Activated CD4-positive, alpha-beta T cell treated with anti-CD3 and anti-CD28 coated beads for 36 hours (primary cell): ENCODE measurements at regions not wholly inside any gene's neighbourhood (a gene's known extent, or its start where the extent isn't known, plus 50 kb on each side); places are given as distances from the start of the nearest gene placed in this dataset.

Experiments used
- ATAC-seq: fragments of 200-7000 bp; cut with Tn5 transposase; one replicate; pipeline ENCODE4 v1.10.0; 2021; ENCODE audit warnings: mild to moderate bottlenecking, moderate library complexity
- CTCF ChIA-PET: fragments of 350-600 bp; sonication (Branson Sonifier 250); formaldehyde crosslinking; loops from one replicate; lab custom pipeline; 2021; ENCODE audit warnings: antibody characterized with exemption; lab: Charles Lee
- POLR2A ChIA-PET: fragments of 350-600 bp; sonication (Branson Sonifier 250); formaldehyde crosslinking; loops from one replicate; lab custom pipeline; 2021; ENCODE audit warnings: antibody characterized with exemption, inconsistent platforms; lab: Charles Lee
- DNase-seq: peaks from one replicate; pipeline ENCODE4 v3.0.0-alpha.2; 2020
- H3K27ac Mint-ChIP-seq: one replicate; pipeline ENCODE4 v1.8.0; 2021; ENCODE audit warnings: mixed read lengths
- H3K27me3 Mint-ChIP-seq: one replicate; pipeline ENCODE4 v1.8.0; 2021; ENCODE audit warnings: mixed read lengths
- H3K36me3 Mint-ChIP-seq: one replicate; pipeline ENCODE4 v1.8.0; 2021; ENCODE audit warnings: low read depth, mixed read lengths
- H3K4me1 Mint-ChIP-seq: one replicate; pipeline ENCODE4 v1.8.0; 2021; ENCODE audit warnings: mixed read lengths
- H3K4me3 Mint-ChIP-seq: one replicate; pipeline ENCODE4 v1.8.0; 2021; ENCODE audit warnings: mild to moderate bottlenecking, moderate library complexity, mixed read lengths
- H3K9me3 Mint-ChIP-seq: one replicate; pipeline ENCODE4 v1.8.0; 2021; ENCODE audit warnings: low read depth, mixed read lengths
- intact Hi-C, 2 experiments: fragments of 100-400 bp; cut with DNase I in 1 of 2; cut with micrococcal nuclease in 1 of 2; formaldehyde crosslinking; loops; one replicate each; pipeline versions ENCODE4 v1.14.2 to v1.15.1; 2022 to 2024; cut with DNase I, micrococcal nuclease

GRCh38 chr11:23947883-23948282 is 549.0 kb upstream of the LUZP2 start:
- ATAC-seq, result no peak
- H3K36me3 Mint-ChIP-seq, result no peaks in the 10 kb centered on the region
- H3K4me3 Mint-ChIP-seq, result no peak overlapping the region
- POLR2A ChIA-PET, result no interaction called here
- no peaks in the 10 kb centered on the region for H3K27me3 Mint-ChIP-seq
- no peak overlapping the region for H3K27ac Mint-ChIP-seq
- CTCF ChIA-PET, result no interaction called here
- peaks cover 4% of the 10 kb centered on the region for H3K9me3 Mint-ChIP-seq
- no peak for DNase-seq
- no peaks in the 10 kb centered on the region for H3K4me1 Mint-ChIP-seq
- intact Hi-C loops, result no loop called here

DNA sequence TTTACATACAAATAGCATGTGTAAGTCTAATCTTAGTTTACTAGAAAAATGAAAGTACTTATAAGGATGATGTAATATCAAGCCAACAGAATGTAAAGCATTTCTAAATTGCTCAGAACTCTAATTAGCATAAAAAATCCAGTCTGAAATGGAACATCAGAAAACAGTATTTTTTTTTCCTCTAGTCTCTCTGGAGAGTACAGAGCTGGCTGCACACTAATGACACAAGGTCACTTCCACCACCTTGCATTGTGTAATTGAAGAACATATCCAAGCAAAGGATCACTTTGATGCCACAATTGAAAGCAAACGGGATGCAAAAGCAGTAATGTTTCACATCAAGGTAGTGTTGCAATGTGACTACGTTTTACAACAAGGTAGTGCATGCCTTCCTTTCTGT is 548.0 kb upstream of the LUZP2 start:
- ChIA-PET CTCF (no interaction called here), POLR2A (no interaction called here)
- Mint-ChIP-seq H3K27ac (no peak overlapping the region), H3K36me3 (no peaks in the 10 kb centered on the region), H3K4me1 (no peaks in the 10 kb centered on the region), H3K27me3 (no peaks in the 10 kb centered on the region), H3K4me3 (no peak overlapping the region), H3K9me3 (peaks cover 6% of the 10 kb centered on the region)
- no peak for DNase-seq
- no peak for ATAC-seq
- intact Hi-C loops, result no loop called here

GRCh38 chr11:23953951-23954710 is 542.7 kb upstream of the LUZP2 start:
- POLR2A ChIA-PET, result no interaction called here
- CTCF ChIA-PET, result interaction anchor here (1.6 kb wide), 1 partner anchor 14 kb away, joined by 4 read pairs; no protein-coding TSS in a partner anchor
- Mint-ChIP-seq H3K9me3 (peaks cover 10% of the 10 kb centered on the region), H3K4me3 (no peak overlapping the region), H3K4me1 (no peaks in the 10 kb centered on the region), H3K27ac (no peak overlapping the region), H3K27me3 (no peaks in the 10 kb centered on the region), H3K36me3 (no peaks in the 10 kb centered on the region)
- no peak for ATAC-seq
- intact Hi-C loops, result no loop called here
- no peak for DNase-seq

DNA sequence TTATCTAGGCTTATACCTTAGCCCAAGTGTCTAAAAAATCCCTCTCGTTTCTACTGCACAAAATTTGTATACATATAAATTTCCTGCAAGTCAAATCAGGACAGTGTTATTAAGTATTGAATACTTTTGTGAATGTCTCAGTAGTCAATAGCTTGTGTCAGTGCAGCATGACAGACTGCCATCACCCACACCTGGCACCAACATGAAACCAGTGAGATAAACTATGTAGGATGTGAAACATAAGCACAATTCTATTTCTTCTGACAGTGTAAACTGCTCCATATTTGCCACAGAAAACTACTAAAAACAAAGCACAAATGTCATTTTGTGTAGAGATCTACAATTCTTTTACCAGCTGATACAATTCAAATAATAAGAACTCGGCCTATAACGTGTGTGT is 542.1 kb upstream of the LUZP2 start:
- Mint-ChIP-seq H3K36me3 (no peaks in the 10 kb centered on the region), H3K4me1 (no peaks in the 10 kb centered on the region), H3K27ac (no peak overlapping the region), H3K27me3 (no peaks in the 10 kb centered on the region), H3K4me3 (no peak overlapping the region), H3K9me3 (peaks cover 10% of the 10 kb centered on the region)
- ChIA-PET CTCF (interaction anchor here (1.6 kb wide), 1 partner anchor 13 kb away, joined by 4 read pairs; no protein-coding TSS in a partner anchor), POLR2A (no interaction called here)
- DNase-seq (no peak), ATAC-seq (no peak)
- intact Hi-C loops, result no loop called here

GRCh38 chr11:23956586-23956985 is 540.3 kb upstream of the LUZP2 start:
- Mint-ChIP-seq H3K4me1 (no peaks in the 10 kb centered on the region), H3K4me3 (no peak overlapping the region), H3K27me3 (no peaks in the 10 kb centered on the region), H3K9me3 (peaks cover 10% of the 10 kb centered on the region), H3K27ac (no peak overlapping the region), H3K36me3 (no peaks in the 10 kb centered on the region)
- ATAC-seq, result no peak
- intact Hi-C loops, result no loop called here
- CTCF ChIA-PET, result no interaction called here
- POLR2A ChIA-PET, result no interaction called here
- DNase-seq, result no peak

DNA sequence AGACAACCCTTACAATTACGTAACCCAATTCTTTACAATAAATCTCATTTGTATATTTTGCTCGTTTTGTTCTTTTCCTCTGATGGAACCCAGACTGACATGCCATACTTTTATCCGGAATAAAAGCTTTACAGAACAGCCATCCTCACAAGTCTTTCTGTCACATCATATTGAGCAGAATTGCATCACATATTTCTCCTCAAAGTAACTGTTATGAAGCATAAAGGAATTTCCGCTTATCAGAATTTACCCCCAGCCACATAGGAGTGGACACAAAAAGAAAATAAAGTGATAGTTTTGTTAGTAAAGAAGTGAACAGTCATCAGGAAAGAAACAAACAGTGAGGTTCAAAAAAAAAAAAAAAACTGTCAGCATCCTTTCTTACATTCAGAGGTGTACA is 539.5 kb upstream of the LUZP2 start:
- Mint-ChIP-seq H3K9me3 (peaks cover 7% of the 10 kb centered on the region), H3K36me3 (no peaks in the 10 kb centered on the region), H3K27ac (no peak overlapping the region), H3K4me3 (no peak overlapping the region), H3K4me1 (no peaks in the 10 kb centered on the region), H3K27me3 (no peaks in the 10 kb centered on the region)
- POLR2A ChIA-PET, result no interaction called here
- CTCF ChIA-PET, result no interaction called here
- DNase-seq (no peak), ATAC-seq (no peak)
- intact Hi-C loops, result no loop called here

GRCh38 chr11:23959462-23959861 is 537.4 kb upstream of the LUZP2 start:
- Mint-ChIP-seq H3K4me3 (no peak overlapping the region), H3K4me1 (no peaks in the 10 kb centered on the region), H3K27me3 (no peaks in the 10 kb centered on the region), H3K27ac (no peak overlapping the region), H3K36me3 (no peaks in the 10 kb centered on the region), H3K9me3 (peaks cover 11% of the 10 kb centered on the region)
- ATAC-seq (no peak), DNase-seq (no peak)
- POLR2A ChIA-PET, result no interaction called here
- CTCF ChIA-PET, result no interaction called here
- intact Hi-C loops, result no loop called here

DNA sequence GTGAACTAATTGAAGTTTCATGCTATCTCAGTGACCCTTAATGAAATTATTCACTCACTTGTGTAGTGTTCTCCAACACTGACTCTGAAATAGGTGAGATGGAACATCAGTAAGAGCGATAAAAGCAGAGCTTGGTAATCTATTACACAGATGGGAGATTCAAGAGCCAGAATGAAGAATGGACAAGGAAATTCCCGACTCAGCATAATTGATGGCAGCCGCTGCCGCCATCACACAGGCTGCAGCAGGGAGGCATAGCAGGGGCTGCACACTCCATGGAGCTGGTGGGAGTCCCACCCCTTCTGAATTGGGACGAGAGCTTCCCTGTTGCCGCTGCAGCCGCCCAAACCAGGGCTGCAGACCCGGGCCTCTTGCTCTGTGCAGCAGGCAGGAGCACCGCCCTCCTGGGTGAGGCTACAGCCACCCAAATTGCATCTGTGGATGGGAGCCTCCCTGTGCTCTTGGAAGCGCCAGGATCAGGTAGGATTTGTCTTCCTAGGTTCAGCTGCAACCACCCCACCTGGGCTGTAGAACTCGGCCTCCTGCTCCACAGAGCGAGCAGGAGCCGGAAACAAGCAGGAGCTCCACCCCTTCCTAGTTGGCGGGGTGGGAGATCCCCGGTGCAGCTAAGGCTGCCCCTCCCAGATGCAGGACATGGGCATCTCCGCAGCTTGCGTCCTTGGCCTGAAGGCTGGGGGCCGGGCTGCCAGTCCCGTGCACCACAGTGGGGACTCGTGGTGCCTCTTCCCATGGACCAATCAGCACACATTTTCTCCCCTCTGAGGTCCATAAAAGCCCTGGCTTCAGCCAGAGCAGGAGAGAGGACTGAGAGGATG is 535.1 kb upstream of the LUZP2 start:
- CTCF ChIA-PET, result no interaction called here
- H3K27me3 Mint-ChIP-seq, result no peaks in the 10 kb centered on the region
- no peak overlapping the region for H3K4me3 Mint-ChIP-seq
- POLR2A ChIA-PET, result no interaction called here
- H3K9me3 Mint-ChIP-seq, result peaks cover 11% of the 10 kb centered on the region
- H3K36me3 Mint-ChIP-seq, result no peaks in the 10 kb centered on the region
- no peak overlapping the region for H3K27ac Mint-ChIP-seq
- ATAC-seq (no peak), DNase-seq (no peak)
- intact Hi-C loops, result no loop called here
- no peaks in the 10 kb centered on the region for H3K4me1 Mint-ChIP-seq

DNA sequence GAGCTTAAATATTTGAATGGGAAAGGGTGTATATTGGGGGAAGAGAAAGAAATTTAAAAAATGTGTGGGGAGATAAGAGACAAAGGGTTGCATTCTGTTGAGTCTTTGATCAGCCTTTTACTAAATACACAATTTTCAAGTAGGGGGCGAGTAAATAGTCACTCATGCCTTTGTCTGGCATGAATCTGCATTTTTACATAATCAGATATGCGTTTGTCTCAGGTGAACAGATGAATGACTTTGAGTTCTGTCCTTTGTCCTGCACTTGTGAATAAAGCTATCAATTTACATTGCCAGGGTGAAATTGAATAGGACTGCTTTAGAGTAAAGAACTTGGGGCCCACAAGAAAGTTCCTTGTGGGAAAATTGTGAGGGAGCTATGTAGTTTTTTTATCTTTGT is 523.6 kb upstream of the LUZP2 start:
- Mint-ChIP-seq H3K27me3 (no peaks in the 10 kb centered on the region), H3K4me3 (no peak overlapping the region), H3K4me1 (no peaks in the 10 kb centered on the region), H3K36me3 (no peaks in the 10 kb centered on the region), H3K27ac (no peak overlapping the region), H3K9me3 (peaks cover 11% of the 10 kb centered on the region)
- DNase-seq (no peak), ATAC-seq (no peak)
- intact Hi-C loops, result no loop called here
- CTCF ChIA-PET, result no interaction called here
- POLR2A ChIA-PET, result interaction anchor here (0.5 kb wide), 1 partner anchor 110 kb away, joined by 15 read pairs; no protein-coding TSS in a partner anchor

DNA sequence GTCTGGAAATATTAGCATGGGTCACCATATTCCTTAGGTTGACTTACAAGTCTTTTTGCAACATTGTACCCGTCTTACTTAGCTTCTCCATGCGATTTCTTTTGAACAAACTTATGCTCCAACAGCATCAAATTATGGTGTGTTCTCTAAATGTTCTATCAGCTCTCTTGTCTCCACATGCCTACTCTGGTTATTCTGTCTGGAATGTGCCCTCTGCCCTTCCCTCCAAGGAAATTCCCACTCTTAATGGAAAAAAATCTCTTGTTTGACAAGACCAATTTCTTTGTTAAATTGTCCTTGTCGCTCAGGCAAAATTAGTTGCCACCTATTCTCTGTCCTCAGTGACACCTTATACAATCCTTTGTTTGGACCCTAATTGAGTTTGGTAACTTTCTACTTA is 522.8 kb upstream of the LUZP2 start:
- Mint-ChIP-seq H3K4me3 (no peak overlapping the region), H3K4me1 (no peaks in the 10 kb centered on the region), H3K9me3 (peaks cover 11% of the 10 kb centered on the region), H3K27ac (no peak overlapping the region), H3K36me3 (no peaks in the 10 kb centered on the region), H3K27me3 (no peaks in the 10 kb centered on the region)
- ChIA-PET POLR2A (no interaction called here), CTCF (no interaction called here)
- DNase-seq (no peak), ATAC-seq (no peak)
- intact Hi-C loops, result no loop called here

DNA sequence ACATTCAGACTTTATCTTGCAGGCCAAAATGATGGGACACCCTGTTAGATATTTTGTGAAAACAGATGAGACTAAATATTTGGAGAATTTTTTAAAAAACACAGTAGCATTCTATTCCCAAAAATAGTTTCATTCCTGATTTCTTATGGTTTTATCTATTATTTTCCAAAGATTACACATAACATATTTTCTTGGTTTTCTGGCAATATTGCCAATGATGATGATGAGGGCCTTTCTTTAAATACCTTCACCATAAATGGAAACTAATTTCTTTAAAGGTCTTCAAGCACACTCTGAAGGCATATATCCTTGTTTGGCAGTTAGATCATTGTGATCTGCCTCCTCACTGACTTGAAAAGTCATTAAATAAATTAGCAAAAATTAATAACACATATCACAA is 522.3 kb upstream of the LUZP2 start:
- H3K4me3 Mint-ChIP-seq, result no peak overlapping the region
- no peaks in the 10 kb centered on the region for H3K4me1 Mint-ChIP-seq
- no peaks in the 10 kb centered on the region for H3K27me3 Mint-ChIP-seq
- DNase-seq (no peak), ATAC-seq (no peak)
- H3K36me3 Mint-ChIP-seq, result no peaks in the 10 kb centered on the region
- CTCF ChIA-PET, result no interaction called here
- no peak overlapping the region for H3K27ac Mint-ChIP-seq
- intact Hi-C loops, result no loop called here
- H3K9me3 Mint-ChIP-seq, result peaks cover 11% of the 10 kb centered on the region
- POLR2A ChIA-PET, result no interaction called here

- H3K36me3 Mint-ChIP-seq, result no peaks in the 10 kb centered on the region
- no peaks in the 10 kb centered on the region for H3K4me1 Mint-ChIP-seq
- intact Hi-C loops, result no loop called here
- DNase-seq, result no peak
- no peak overlapping the region for H3K27ac Mint-ChIP-seq
- H3K9me3 Mint-ChIP-seq, result peaks cover 3% of the 10 kb centered on the region
- ATAC-seq, result no peak
- CTCF ChIA-PET, result no interaction called here
- no peak overlapping the region for H3K4me3 Mint-ChIP-seq
- POLR2A ChIA-PET, result no interaction called here
- no peaks in the 10 kb centered on the region for H3K27me3 Mint-ChIP-seq
Measured at GRCh38 chr11:23976426-23976825, 520.4 kb upstream of the LUZP2 start.
